ENCODE measurements at regions not wholly inside any gene's neighbourhood (a gene's known extent, or its start where the extent isn't known, plus 50 kb on each side); places are given as distances from the start of the nearest gene placed in this dataset.

GRCh38 chr2:59886759-59887158 lies 666.7 kb downstream of the BCL11A start:
- CTCF ChIA-PET: no interaction called here
- FAIRE-seq (no peak), ATAC-seq (no peak), DNase-seq (ENCODE audit: low read depth in 1 of 2, low spot score in 1 of 2) (no peak)
- WGBS (ENCODE audit: missing lambda C conversion rate): 44% methylated on average over 3 of the region's 3 CpGs
- no peak for TF ChIP-seq EP300 (IDR thresholded peaks at IDR 0.05)
- no peak for TF ChIP-seq MAFK (IDR thresholded peaks at IDR 0.05; ENCODE audit: partially characterized antibody)
- no peak for TF ChIP-seq NFE2L2 (conservative IDR thresholded peaks at IDR 0.05; ENCODE audit: low read length)
- TF ChIP-seq BHLHE40 (IDR thresholded peaks at IDR 0.05; ENCODE audit: low read depth, low read length): no peak
- no peak for TF ChIP-seq JUNB (IDR thresholded peaks at IDR 0.05)
- TF ChIP-seq HDAC2 (IDR thresholded peaks at IDR 0.05): no peak
- TF ChIP-seq FOXS1 (CRISPR knock-in tag; IDR thresholded peaks at IDR 0.05): no peak
- TF ChIP-seq REST (IDR thresholded peaks at IDR 0.05): no peak
- no peak for TF ChIP-seq GATA3 (IDR thresholded peaks at IDR 0.05; ENCODE audit: borderline replicate concordance)
- TF ChIP-seq ZC3H11A (IDR thresholded peaks at IDR 0.05): no peak
- TF ChIP-seq POLR2A (IDR thresholded peaks at IDR 0.05; ENCODE audit: low read length): no peak
- TF ChIP-seq HOXA7 (CRISPR knock-in tag; IDR thresholded peaks at IDR 0.05): no peak
- TF ChIP-seq E2F6 (IDR thresholded peaks at IDR 0.05; ENCODE audit: borderline replicate concordance, low read depth): no peak
- no peak for TF ChIP-seq HES2 (IDR thresholded peaks at IDR 0.05)
- TF ChIP-seq HMGXB4 (CRISPR knock-in tag; IDR thresholded peaks at IDR 0.05; ENCODE audit: borderline replicate concordance): no peak
- no peak for TF ChIP-seq ATOH8 (CRISPR knock-in tag; IDR thresholded peaks at IDR 0.05; ENCODE audit: low read depth)
- no peak for TF ChIP-seq RNF2 (IDR thresholded peaks at IDR 0.05; ENCODE audit: borderline replicate concordance, low read depth)
- no peak for TF ChIP-seq ELK1 (IDR thresholded peaks at IDR 0.05; ENCODE audit: low read depth, low read length)
- no peaks in the 10 kb centered on the region for H3K9me3 ChIP-seq
- POLR2A ChIA-PET: no interaction called here
- H3K27ac ChIP-seq: no peak overlapping the region
- no peak overlapping the region for H3K4me3 ChIP-seq
- no peak overlapping the region for H3K4me2 ChIP-seq
- no peaks in the 10 kb centered on the region for H3K4me1 ChIP-seq

- ChIA-PET POLR2A (no interaction called here), CTCF (no interaction called here)
- Histone ChIP-seq H3K4me3 (no peak overlapping the region), H3K4me2 (no peak overlapping the region), H3K4me1 (no peaks in the 10 kb centered on the region), H3K27ac (no peak overlapping the region), H3K9me3 (no peaks in the 10 kb centered on the region)
- ATAC-seq: 0 out of 6 replicates have a peak, but pooled peaks of 1 of the 2 experiments have one; percentile 21
- no peak for FAIRE-seq
- no peak for DNase-seq (ENCODE audit: low read depth in 1 of 2, low spot score in 1 of 2)
- 15% methylated on average over 6 of the region's 6 CpGs for WGBS (ENCODE audit: missing lambda C conversion rate)
- TF ChIP-seq BHLHE40 (IDR thresholded peaks at IDR 0.05; ENCODE audit: low read depth, low read length) (no peak), ZNF302 (CRISPR knock-in tag; IDR thresholded peaks at IDR 0.05) (no peak), ZFP36 (IDR thresholded peaks at IDR 0.05; ENCODE audit: borderline replicate concordance, partially characterized antibody) (no peak), CHD2 (IDR thresholded peaks at IDR 0.05; ENCODE audit: low read length, partially characterized antibody) (no peak), NPAS2 (CRISPR knock-in tag; IDR thresholded peaks at IDR 0.05; ENCODE audit: borderline replicate concordance) (no peak)
These were observed 667.9 kb downstream of the BCL11A start for GRCh38 chr2:59885541-59885940.

All from A549 (cell line).